Keratinocyte (primary cell): ENCODE measurements at regions not wholly inside any gene's neighbourhood (a gene's known extent, or its start where the extent isn't known, plus 50 kb on each side); places are given as distances from the start of the nearest gene placed in this dataset.

Source experiments
- DNase-seq: peaks from one replicate; pipeline ENCODE4 v3.0.0-alpha.2; 2011; ENCODE audit warnings: low read depth, missing footprints, low spot score
- FAIRE-seq: peaks from 2 replicates; lab custom pipeline; 2011; peaks lifted over from hg19 to GRCh38; lab: Jason Lieb, UNC
- H2AFZ ChIP-seq: 2 replicates; pipeline ENCODE4 v1.6.0; 2012; ENCODE audit warnings: low read length, control low read depth, inconsistent platforms; ENCODE audit not compliant: control insufficient read depth
- H3K27ac ChIP-seq: 2 replicates; pipeline ENCODE4 v1.5.1; 2011; ENCODE audit warnings: low read length; ENCODE audit not compliant: control insufficient read depth, insufficient read depth
- H3K27me3 ChIP-seq: 3 replicates; pipeline ENCODE4 v1.6.0; 2011; ENCODE audit warnings: low read length; ENCODE audit not compliant: control insufficient read depth, insufficient read depth; ENCODE audit errors: extremely low read depth
- H3K36me3 ChIP-seq, 2 experiments: 2 replicates in 1 of 2; 3 replicates in 1 of 2; pipeline ENCODE4 v1.5.1; 2011; ENCODE audit warnings: low read length in 2 of 2, mild to moderate bottlenecking in 1 of 2; ENCODE audit not compliant: control insufficient read depth in 2 of 2, insufficient read depth in 2 of 2; ENCODE audit errors: extremely low read depth in 1 of 2
- H3K4me1 ChIP-seq: 3 replicates; pipeline ENCODE4 v1.5.1; 2011; ENCODE audit warnings: low read length; ENCODE audit not compliant: control insufficient read depth, insufficient read depth; ENCODE audit errors: extremely low read depth
- H3K4me2 ChIP-seq: 3 replicates; pipeline ENCODE4 v1.6.0; 2011; ENCODE audit warnings: low read depth, low read length; ENCODE audit not compliant: control insufficient read depth, insufficient read depth; ENCODE audit errors: extremely low read depth
- H3K4me3 ChIP-seq, 3 experiments: fragments of 200-600 bp in 1 of 3; sonication (generic) in 1 of 3; 2 replicates in 2 of 3; 3 replicates in 1 of 3; pipeline ENCODE4 v1.5.1; 2011 to 2016; ENCODE audit warnings: low read length in 3 of 3, mild to moderate bottlenecking in 3 of 3, control low read depth in 2 of 3, inconsistent platforms in 1 of 3, low read depth in 1 of 3, mixed read lengths in 1 of 3, mixed run types in 1 of 3, moderate library complexity in 1 of 3; ENCODE audit not compliant: control insufficient read depth in 2 of 3, insufficient read depth in 2 of 3; ENCODE audit errors: extremely low read depth in 1 of 3
- H3K79me2 ChIP-seq: 2 replicates; pipeline ENCODE4 v1.6.0; 2012; ENCODE audit warnings: low read length; ENCODE audit not compliant: control insufficient read depth, insufficient read depth
- H3K9ac ChIP-seq: 3 replicates; pipeline ENCODE4 v1.6.0; 2011; ENCODE audit warnings: low read length; ENCODE audit not compliant: control insufficient read depth, insufficient read depth; ENCODE audit errors: extremely low read depth
- H3K9me1 ChIP-seq: 3 replicates; pipeline ENCODE4 v1.6.0; 2011; ENCODE audit warnings: low read length; ENCODE audit not compliant: control insufficient read depth, insufficient read depth; ENCODE audit errors: extremely low read depth
- H3K9me3 ChIP-seq: 2 replicates; pipeline ENCODE4 v1.5.1; 2012; ENCODE audit warnings: low read depth, low read length; ENCODE audit not compliant: control insufficient read depth
- H4K20me1 ChIP-seq: 3 replicates; pipeline ENCODE4 v1.6.0; 2011; ENCODE audit warnings: low read length; ENCODE audit not compliant: control insufficient read depth, insufficient read depth; ENCODE audit errors: extremely low read depth
- EZH2 ChIP-seq: IDR thresholded peaks from one replicate; pipeline ENCODE4 v1.6.1; 2012; ENCODE audit warnings: inconsistent platforms, mild to moderate bottlenecking, low read length, moderate library complexity
- dilution Hi-C: fragments of 300-500 bp; cut with MboI; formaldehyde crosslinking; loops from one replicate; pipeline ENCODE4 v1.7.0; 2020; ENCODE audit warnings: low sequenced_read_pairs; ENCODE audit not compliant: extremely low pct_ligation_motif_present
- TF ChIP-seq, protein P1 (sequence below), 3 experiments: IDR thresholded peaks in 1 of 3; conservative IDR thresholded peaks in 1 of 3; optimal IDR thresholded peaks in 1 of 3; 2 replicates in 2 of 3; 3 replicates in 1 of 3; pipeline versions ENCODE3 to v1.5.1; 2011; ENCODE audit warnings: low read length in 3 of 3, mild to moderate bottlenecking in 3 of 3, moderate library complexity in 2 of 3, control low read depth in 1 of 3, inconsistent platforms in 1 of 3; ENCODE audit not compliant: insufficient read depth in 2 of 3; ENCODE audit errors: extremely low read depth in 1 of 3

DNA sequence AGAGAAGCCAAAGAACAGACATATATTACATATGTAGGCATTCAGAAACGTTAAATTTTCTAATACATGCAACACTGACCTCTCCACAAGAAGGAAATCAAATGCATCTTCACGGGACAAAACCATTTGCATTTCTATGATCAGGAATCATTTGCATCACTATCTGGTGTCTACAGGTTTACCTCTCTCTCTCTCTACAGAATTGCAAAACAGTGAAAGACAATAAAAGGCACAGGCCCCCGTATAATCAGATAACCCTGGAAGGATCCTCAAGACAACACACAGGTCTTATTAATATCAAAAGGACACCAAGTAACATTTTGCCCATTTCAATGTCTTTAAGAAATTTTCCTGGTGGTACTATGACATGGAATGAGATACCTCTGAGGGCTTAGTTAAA, 306.3 kb downstream of the GPAM start:
- H3K9ac ChIP-seq, result no peak overlapping the region
- H3K79me2 ChIP-seq, result no peaks in the 10 kb centered on the region
- no peak overlapping the region for H2AFZ ChIP-seq
- H4K20me1 ChIP-seq, result no peaks in the 10 kb centered on the region
- DNase-seq (no peak), FAIRE-seq (no peak)
- no peak for TF ChIP-seq EZH2
- TF ChIP-seq, protein P1, sequence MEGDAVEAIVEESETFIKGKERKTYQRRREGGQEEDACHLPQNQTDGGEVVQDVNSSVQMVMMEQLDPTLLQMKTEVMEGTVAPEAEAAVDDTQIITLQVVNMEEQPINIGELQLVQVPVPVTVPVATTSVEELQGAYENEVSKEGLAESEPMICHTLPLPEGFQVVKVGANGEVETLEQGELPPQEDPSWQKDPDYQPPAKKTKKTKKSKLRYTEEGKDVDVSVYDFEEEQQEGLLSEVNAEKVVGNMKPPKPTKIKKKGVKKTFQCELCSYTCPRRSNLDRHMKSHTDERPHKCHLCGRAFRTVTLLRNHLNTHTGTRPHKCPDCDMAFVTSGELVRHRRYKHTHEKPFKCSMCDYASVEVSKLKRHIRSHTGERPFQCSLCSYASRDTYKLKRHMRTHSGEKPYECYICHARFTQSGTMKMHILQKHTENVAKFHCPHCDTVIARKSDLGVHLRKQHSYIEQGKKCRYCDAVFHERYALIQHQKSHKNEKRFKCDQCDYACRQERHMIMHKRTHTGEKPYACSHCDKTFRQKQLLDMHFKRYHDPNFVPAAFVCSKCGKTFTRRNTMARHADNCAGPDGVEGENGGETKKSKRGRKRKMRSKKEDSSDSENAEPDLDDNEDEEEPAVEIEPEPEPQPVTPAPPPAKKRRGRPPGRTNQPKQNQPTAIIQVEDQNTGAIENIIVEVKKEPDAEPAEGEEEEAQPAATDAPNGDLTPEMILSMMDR (optimal IDR thresholded peaks at IDR 0.05 in 1 of 3, IDR thresholded peaks at IDR 0.05 in 1 of 3, conservative IDR thresholded peaks at IDR 0.05 in 1 of 3; ENCODE audit: extremely low read depth in 1 of 3, insufficient read depth in 2 of 3, low read length in 3 of 3), result no peak
- H3K27ac ChIP-seq, result no peak overlapping the region
- no peaks in the 10 kb centered on the region for H3K36me3 ChIP-seq
- no peaks in the 10 kb centered on the region for H3K27me3 ChIP-seq
- H3K4me3 ChIP-seq, result no peak overlapping the region
- dilution Hi-C loops, result no loop called here
- peaks cover 1% of the 10 kb centered on the region for H3K4me1 ChIP-seq
- H3K9me1 ChIP-seq, result no peaks in the 10 kb centered on the region
- no peak overlapping the region for H3K4me2 ChIP-seq
- H3K9me3 ChIP-seq, result no peaks in the 10 kb centered on the region

DNA sequence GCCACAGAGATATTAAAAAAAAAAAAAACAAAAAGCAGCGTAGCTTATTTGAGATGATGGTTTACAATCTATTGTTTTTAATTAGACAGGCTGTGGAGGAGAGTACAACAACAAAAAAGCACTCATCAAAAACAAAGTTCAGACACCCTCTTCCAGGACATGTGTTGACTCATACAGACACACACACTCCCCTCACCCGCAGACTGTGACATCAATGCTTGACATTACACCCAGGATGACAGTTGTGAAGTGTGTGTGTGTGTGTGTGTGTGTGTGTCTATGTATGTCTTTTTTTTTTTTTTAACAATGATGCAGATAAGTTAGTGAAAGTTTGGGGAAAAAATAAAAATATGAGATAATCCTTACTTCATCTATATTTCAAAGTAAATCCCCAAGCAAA, 303.6 kb downstream of the GPAM start:
- no peak overlapping the region for H3K4me2 ChIP-seq
- dilution Hi-C loops, result no loop called here
- H2AFZ ChIP-seq, result no peak overlapping the region
- H3K36me3 ChIP-seq, result no peaks in the 10 kb centered on the region
- no peak overlapping the region for H3K4me3 ChIP-seq
- H3K9me1 ChIP-seq, result no peaks in the 10 kb centered on the region
- no peak overlapping the region for H3K27ac ChIP-seq
- no peak for DNase-seq
- H3K9me3 ChIP-seq, result no peaks in the 10 kb centered on the region
- no peak overlapping the region for H3K9ac ChIP-seq
- no peak for FAIRE-seq
- no peaks in the 10 kb centered on the region for H3K79me2 ChIP-seq
- H4K20me1 ChIP-seq, result no peaks in the 10 kb centered on the region
- H3K4me1 ChIP-seq, result no peaks in the 10 kb centered on the region
- TF ChIP-seq EZH2, result no peak
- TF ChIP-seq, protein P1 (optimal IDR thresholded peaks at IDR 0.05 in 1 of 3, IDR thresholded peaks at IDR 0.05 in 1 of 3, conservative IDR thresholded peaks at IDR 0.05 in 1 of 3; ENCODE audit: extremely low read depth in 1 of 3, insufficient read depth in 2 of 3, low read length in 3 of 3), result no peak
- no peaks in the 10 kb centered on the region for H3K27me3 ChIP-seq
